HCT116 (cell line): ENCODE measurements at regions not wholly inside any gene's neighbourhood (a gene's known extent, or its start where the extent isn't known, plus 50 kb on each side); places are given as distances from the start of the nearest gene placed in this dataset.

ENCODE experiments used
- CBX3 ChIP-seq: IDR thresholded peaks from 2 replicates; pipeline ENCODE4 v1.6.1; 2012; ENCODE audit warnings: low read depth
- CEBPB ChIP-seq: IDR thresholded peaks from 2 replicates; pipeline ENCODE4 v1.6.1; 2012; ENCODE audit warnings: low read depth
- POLR2A ChIP-seq: IDR thresholded peaks from 2 replicates; pipeline ENCODE4 v1.7.0; 2011; ENCODE audit warnings: borderline replicate concordance; ENCODE audit not compliant: insufficient read depth, insufficient read length; ENCODE audit errors: extremely low read depth
- POLR2AphosphoS5 ChIP-seq: IDR thresholded peaks from 2 replicates; pipeline ENCODE4 v1.6.1; 2011; ENCODE audit warnings: mild to moderate bottlenecking, low read depth, low read length, moderate library complexity
- SRF ChIP-seq: IDR thresholded peaks from 2 replicates; pipeline ENCODE4 v1.6.1; 2012; ENCODE audit warnings: low read depth
- ZFX ChIP-seq: fragments of 450-650 bp; IDR thresholded peaks from 2 replicates; pipeline ENCODE4 v1.6.1; 2017
- ZNF274 ChIP-seq: fragments of 200-500 bp; sonication (Bioruptor generic); IDR thresholded peaks from 2 replicates; pipeline ENCODE4 v1.6.1; 2014; ENCODE audit warnings: mild to moderate bottlenecking, low read depth, low read length, inconsistent platforms
- TF ChIP-seq, protein P1 (sequence below), 3 experiments: fragments of 200-600 bp in 1 of 3; sonication (generic) in 1 of 3; IDR thresholded peaks in 2 of 3; conservative IDR thresholded peaks in 1 of 3; 2 replicates each; pipeline ENCODE4 v1.5.1; 2012 to 2017; ENCODE audit warnings: low read depth in 2 of 3, low read length in 2 of 3, antibody characterized with exemption in 1 of 3, borderline replicate concordance in 1 of 3, control low read depth in 1 of 3, mild to moderate bottlenecking in 1 of 3, mixed read lengths in 1 of 3, mixed run types in 1 of 3, moderate library complexity in 1 of 3; ENCODE audit not compliant: insufficient read depth in 1 of 3

- TF ChIP-seq, protein P1, sequence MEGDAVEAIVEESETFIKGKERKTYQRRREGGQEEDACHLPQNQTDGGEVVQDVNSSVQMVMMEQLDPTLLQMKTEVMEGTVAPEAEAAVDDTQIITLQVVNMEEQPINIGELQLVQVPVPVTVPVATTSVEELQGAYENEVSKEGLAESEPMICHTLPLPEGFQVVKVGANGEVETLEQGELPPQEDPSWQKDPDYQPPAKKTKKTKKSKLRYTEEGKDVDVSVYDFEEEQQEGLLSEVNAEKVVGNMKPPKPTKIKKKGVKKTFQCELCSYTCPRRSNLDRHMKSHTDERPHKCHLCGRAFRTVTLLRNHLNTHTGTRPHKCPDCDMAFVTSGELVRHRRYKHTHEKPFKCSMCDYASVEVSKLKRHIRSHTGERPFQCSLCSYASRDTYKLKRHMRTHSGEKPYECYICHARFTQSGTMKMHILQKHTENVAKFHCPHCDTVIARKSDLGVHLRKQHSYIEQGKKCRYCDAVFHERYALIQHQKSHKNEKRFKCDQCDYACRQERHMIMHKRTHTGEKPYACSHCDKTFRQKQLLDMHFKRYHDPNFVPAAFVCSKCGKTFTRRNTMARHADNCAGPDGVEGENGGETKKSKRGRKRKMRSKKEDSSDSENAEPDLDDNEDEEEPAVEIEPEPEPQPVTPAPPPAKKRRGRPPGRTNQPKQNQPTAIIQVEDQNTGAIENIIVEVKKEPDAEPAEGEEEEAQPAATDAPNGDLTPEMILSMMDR (IDR thresholded peaks at IDR 0.05 in 2 of 3, conservative IDR thresholded peaks at IDR 0.05 in 1 of 3; ENCODE audit: borderline replicate concordance in 1 of 3, insufficient read depth in 1 of 3, low read depth in 2 of 3, low read length in 2 of 3) = no peak
- TF ChIP-seq CEBPB (no peak), CBX3 (no peak), POLR2AphosphoS5 (no peak), ZFX (no peak), ZNF274 (no peak), SRF (no peak), POLR2A (no peak)
Measured at GRCh38 chr3:135416182-135416581, 549.3 kb upstream of the PPP2R3A start.
